Right atrium auricular region (tissue), 2 donors: ENCODE measurements at regions not wholly inside any gene's neighbourhood (a gene's known extent, or its start where the extent isn't known, plus 50 kb on each side); places are given as distances from the start of the nearest gene placed in this dataset.

Experiments
- DNase-seq: peaks from one replicate; pipeline ENCODE4 v3.0.0-alpha.2; 2019; ENCODE audit warnings: low spot score
- H3K27ac ChIP-seq, 2 donors: fragments of 200-600 bp; sonication (generic); 1 replicate in 1 of 2; 2 replicates in 1 of 2; pipeline ENCODE4 v1.5.1; 2016 to 2019
- H3K27me3 ChIP-seq, 2 donors: fragments of 200-600 bp; sonication (generic); one replicate each; pipeline versions ENCODE4 v1.5.1 to v1.6.0; 2017 to 2019
- H3K36me3 ChIP-seq: fragments of 200-600 bp; sonication (generic); one replicate; pipeline ENCODE4 v1.5.1; 2016
- H3K4me1 ChIP-seq, 2 donors: fragments of 200-600 bp; sonication (generic); one replicate each; pipeline versions ENCODE4 v1.5.1 to v1.6.0; 2017 to 2019
- H3K4me3 ChIP-seq, 2 donors: fragments of 200-600 bp; sonication (generic); 1 replicate in 1 of 2; 2 replicates in 1 of 2; pipeline ENCODE4 v1.5.1; 2017 to 2019; ENCODE audit warnings: mild to moderate bottlenecking in 1 of 2, moderate library complexity in 1 of 2
- H3K9me3 ChIP-seq, 2 donors: fragments of 200-600 bp; sonication (generic); one replicate each; pipeline ENCODE4 v1.5.1; 2019
- CTCF ChIP-seq, 2 donors: fragments of 200-600 bp; sonication (generic); IDR thresholded peaks; one replicate each; pipeline ENCODE4 v1.5.1; 2019; ENCODE audit warnings: antibody characterized with exemption in 2 of 2

GRCh38 chr9:79902825-79903600 is 331.2 kb downstream of the TLE4 start:
- Histone ChIP-seq H3K36me3 (no peaks in the 10 kb centered on the region), H3K4me3 (no peak overlapping the region), H3K9me3 (peaks cover 0 to 4% of the 10 kb centered on the region in 2 donors), H3K27me3 (no peaks in the 10 kb centered on the region), H3K4me1 (no peaks in the 10 kb centered on the region), H3K27ac (no peak overlapping the region)
- no peak for DNase-seq
- TF ChIP-seq CTCF (IDR thresholded peaks at IDR 0.05): no peak

DNA sequence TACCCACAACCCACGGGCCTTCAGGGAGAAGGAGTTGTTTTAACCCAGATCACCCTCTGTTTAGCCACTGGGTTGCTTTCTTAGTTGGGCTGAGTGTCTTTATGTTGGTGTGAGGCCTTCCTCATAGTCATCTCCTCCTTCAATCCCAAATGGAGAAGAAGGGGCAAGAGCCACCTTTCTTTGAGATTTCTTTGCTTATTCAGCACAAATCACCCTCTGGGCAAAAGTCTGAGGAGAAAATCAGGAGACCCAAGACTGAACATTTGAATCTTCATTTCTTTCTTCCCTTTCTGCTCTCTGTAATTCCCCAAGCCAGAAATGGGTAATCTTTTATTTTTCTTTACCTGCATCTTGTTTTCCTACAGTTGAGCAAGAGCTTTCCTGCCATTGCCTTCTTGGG is 329.0 kb downstream of the TLE4 start:
- Histone ChIP-seq H3K27me3 (no peaks in the 10 kb centered on the region), H3K4me1 (no peaks in the 10 kb centered on the region), H3K4me3 (no peak overlapping the region), H3K9me3 (no peaks in the 10 kb centered on the region), H3K27ac (no peak overlapping the region), H3K36me3 (no peaks in the 10 kb centered on the region)
- DNase-seq: no peak
- TF ChIP-seq CTCF (IDR thresholded peaks at IDR 0.05): no peak

DNA sequence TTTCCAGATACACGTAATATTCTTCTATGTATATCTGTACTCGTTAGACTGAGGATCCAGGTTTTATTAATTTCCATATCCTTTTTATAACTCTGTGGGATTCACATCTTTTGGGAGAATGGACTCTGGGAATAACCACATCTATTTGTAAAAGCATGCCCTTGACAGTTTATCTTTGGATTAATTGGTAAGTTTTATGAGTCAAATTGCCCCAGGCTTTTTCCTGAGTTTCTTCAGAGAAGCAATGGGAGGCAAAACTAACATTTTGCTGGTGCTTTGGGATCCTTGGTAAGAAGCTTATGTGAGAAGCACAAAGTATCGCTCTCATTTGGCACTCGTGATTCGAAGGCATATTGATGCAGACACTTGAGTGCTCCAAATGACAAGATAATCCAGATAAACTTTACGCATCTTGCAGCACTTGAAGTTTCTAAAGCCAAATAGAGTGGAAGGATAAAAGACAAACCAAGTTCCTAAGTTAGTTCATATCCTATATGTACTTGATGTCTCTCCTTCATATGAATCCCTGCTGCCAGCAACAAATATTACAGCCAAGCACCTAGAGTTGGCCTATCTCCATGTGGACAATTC is 324.7 kb downstream of the TLE4 start:
- H3K4me3 ChIP-seq: no peak overlapping the region
- no peak overlapping the region for H3K27ac ChIP-seq
- H3K27me3 ChIP-seq: no peaks in the 10 kb centered on the region
- no peak for DNase-seq
- TF ChIP-seq CTCF (IDR thresholded peaks at IDR 0.05): no peak
- no peaks in the 10 kb centered on the region for H3K4me1 ChIP-seq
- no peaks in the 10 kb centered on the region for H3K9me3 ChIP-seq
- no peaks in the 10 kb centered on the region for H3K36me3 ChIP-seq

- H3K27me3 ChIP-seq: no peaks in the 10 kb centered on the region
- DNase-seq: no peak
- H3K4me1 ChIP-seq: no peaks in the 10 kb centered on the region
- no peak for TF ChIP-seq CTCF (IDR thresholded peaks at IDR 0.05)
- no peaks in the 10 kb centered on the region for H3K9me3 ChIP-seq
- no peak overlapping the region for H3K27ac ChIP-seq
- H3K4me3 ChIP-seq: no peak overlapping the region
- H3K36me3 ChIP-seq: no peaks in the 10 kb centered on the region
Observed at GRCh38 chr9:79895232-79895631, 323.5 kb downstream of the TLE4 start.

- Histone ChIP-seq H3K27me3 (no peaks in the 10 kb centered on the region), H3K4me1 (no peaks in the 10 kb centered on the region), H3K4me3 (no peak overlapping the region), H3K36me3 (no peaks in the 10 kb centered on the region), H3K9me3 (no peaks in the 10 kb centered on the region), H3K27ac (no peak overlapping the region)
- DNase-seq: no peak
- no peak for TF ChIP-seq CTCF (IDR thresholded peaks at IDR 0.05)
Observed at GRCh38 chr9:79889369-79889768, 317.6 kb downstream of the TLE4 start.
